NT2/D1 (cell line): ENCODE measurements at regions not wholly inside any gene's neighbourhood (a gene's known extent, or its start where the extent isn't known, plus 50 kb on each side); places are given as distances from the start of the nearest gene placed in this dataset.

ENCODE experiments used
- YY1 ChIP-seq: IDR thresholded peaks from 2 replicates; pipeline ENCODE4 v1.6.1; 2011; ENCODE audit not compliant: insufficient read length, insufficient read depth
- ZNF274 ChIP-seq: IDR thresholded peaks from 2 replicates; pipeline ENCODE4 v1.6.1; 2011; ENCODE audit warnings: mild to moderate bottlenecking, low read depth, low read length

DNA sequence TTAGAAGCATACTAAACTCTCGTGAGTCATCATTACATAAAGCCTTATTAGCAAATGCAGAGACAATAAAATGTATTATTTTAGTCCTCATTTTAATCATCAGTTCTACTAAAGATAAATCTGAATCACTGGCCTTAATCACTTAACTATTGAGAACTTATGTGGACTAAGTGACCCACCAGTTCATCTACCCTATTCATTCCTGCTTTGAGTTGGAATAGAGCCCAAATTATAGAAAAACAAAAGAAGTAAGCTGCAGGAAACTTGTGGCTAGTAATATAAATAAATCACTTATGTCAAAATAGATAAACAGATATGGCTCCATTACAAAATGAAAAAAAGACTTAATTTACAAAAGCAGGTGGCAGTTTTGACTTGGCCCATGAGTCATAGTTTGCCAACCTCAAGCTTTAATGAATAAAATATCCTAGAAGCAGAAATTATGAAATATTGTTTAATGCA, 851.8 kb upstream of the CRIM1 start:
- no peak for TF ChIP-seq YY1
- TF ChIP-seq ZNF274, result no peak
